ENCODE measurements at regions not wholly inside any gene's neighbourhood (a gene's known extent, or its start where the extent isn't known, plus 50 kb on each side); places are given as distances from the start of the nearest gene placed in this dataset.
"Not testable (repeated sequence)": the region's sequence is repeated elsewhere in the genome, so short reads cannot be mapped to it uniquely, and the experiment has no call there.

- no peak overlapping the region for H3K4me3 ChIP-seq (ENCODE audit: low read depth, low read length)
These were observed 429.7 kb downstream of the ARL4A start for GRCh38 chr7:13117103-13117502.

DNA sequence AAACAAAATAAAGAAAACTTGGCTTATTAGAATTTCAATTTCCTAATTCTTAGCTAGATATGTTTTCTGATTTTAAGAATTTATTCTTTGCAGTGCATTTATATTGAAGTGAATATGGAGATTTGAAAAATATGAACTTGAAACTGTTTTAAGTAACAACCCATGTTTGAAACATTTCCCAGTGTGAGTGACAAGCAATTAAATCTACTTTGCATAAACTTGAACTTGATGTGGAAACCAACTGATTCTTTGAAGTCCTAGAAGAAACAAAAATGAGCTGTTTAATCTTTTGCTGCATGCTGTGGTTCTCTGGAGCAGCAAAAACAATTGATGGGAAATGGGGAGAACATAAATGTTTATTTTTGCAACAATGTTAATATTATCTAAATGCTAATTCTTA is 430.2 kb downstream of the ARL4A start:
- no peak overlapping the region for H3K4me3 ChIP-seq (ENCODE audit: low read depth, low read length)

DNA sequence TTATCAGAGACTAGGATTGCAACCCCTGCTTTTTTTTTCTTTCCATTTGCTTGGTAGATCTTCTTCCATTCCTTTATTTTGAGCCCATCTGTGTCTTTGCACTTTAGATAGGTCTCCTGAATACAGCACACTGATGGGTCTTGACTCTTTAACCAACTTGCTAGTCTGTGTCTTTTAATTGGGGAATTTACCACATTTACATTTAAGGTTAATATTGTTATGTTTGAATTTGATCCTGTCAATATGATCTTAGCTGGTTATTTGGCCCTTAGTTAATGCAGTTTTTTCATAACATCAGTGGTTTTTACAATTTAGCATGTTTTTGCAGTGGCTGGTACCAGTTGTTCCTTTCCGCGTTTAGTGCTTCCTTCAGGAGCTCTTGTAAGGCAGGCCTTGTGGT is 437.2 kb downstream of the ARL4A start:
- H3K4me3 ChIP-seq (ENCODE audit: low read depth, low read length) = not testable (repeated sequence)

DNA sequence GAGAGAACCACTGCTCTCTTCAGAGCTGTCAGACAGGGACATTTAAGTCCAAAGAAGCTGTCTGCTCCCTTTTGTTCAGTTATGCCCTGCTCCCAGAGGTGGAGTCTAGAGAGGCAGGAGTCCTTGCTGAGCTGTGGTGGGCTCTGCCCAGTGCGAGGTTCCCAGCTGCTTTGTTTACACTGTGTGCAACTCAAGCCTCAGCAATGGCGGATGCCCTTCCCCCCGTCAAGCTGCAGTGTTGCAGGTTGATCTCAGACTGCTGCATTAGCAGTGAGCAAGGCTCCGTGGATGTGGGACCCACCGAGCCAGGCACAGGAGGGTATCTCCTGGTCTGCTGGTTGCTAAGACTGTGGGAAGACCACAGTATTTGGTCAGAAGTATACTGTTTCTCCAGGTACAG is 438.9 kb downstream of the ARL4A start:
- H3K4me3 ChIP-seq (ENCODE audit: low read depth, low read length) = no peak overlapping the region

DNA sequence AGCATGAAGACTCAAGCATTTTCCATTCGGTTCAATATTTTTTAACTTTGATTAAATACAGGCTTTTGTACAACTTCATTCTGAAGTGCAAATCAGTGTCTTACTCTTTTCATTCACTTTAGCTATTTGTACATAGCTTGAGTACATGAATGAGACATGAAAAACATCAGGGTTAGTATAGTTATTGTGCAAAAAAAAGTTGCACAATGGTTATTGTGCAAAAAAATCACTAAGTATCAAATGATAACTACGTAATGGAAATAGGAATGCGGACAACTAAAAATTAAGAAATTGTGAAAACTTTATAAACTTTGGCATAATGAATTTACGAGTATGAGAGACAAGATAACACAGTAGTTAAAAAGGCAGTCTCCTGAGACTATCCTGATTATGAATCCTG is 442.9 kb downstream of the ARL4A start:
- H3K4me3 ChIP-seq (ENCODE audit: low read depth, low read length) = no peak overlapping the region

GRCh38 chr7:13130906-13131305 is 443.5 kb downstream of the ARL4A start:
- H3K4me3 ChIP-seq (ENCODE audit: low read depth, low read length) = not testable (repeated sequence)

DNA sequence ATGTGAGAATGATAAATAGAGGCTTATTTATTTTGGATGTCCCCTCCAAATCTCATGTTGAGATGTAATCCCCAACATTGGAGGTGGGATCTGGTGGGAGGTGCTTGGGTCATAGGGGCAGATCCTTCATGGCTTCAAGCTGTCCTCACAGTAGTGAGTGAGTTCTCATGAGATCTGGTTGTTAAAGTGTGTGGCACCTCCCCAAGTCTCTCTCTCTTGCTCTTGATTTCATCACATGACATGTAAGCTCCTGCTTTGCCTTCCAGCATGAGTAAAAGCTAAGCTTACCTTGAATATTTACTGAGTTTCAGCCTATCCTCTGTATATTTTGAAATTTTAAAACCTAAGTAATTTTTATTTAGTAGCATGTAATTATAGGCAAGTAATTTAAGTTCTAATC is 444.9 kb downstream of the ARL4A start:
- no peak overlapping the region for H3K4me3 ChIP-seq (ENCODE audit: low read depth, low read length)

- H3K4me3 ChIP-seq (ENCODE audit: low read depth, low read length) = not testable (repeated sequence)
These were observed 448.9 kb downstream of the ARL4A start for GRCh38 chr7:13136345-13136744.

- H3K4me3 ChIP-seq (ENCODE audit: low read depth, low read length) = no peak overlapping the region
These were observed 452.0 kb downstream of the ARL4A start for GRCh38 chr7:13139436-13139835.

DNA sequence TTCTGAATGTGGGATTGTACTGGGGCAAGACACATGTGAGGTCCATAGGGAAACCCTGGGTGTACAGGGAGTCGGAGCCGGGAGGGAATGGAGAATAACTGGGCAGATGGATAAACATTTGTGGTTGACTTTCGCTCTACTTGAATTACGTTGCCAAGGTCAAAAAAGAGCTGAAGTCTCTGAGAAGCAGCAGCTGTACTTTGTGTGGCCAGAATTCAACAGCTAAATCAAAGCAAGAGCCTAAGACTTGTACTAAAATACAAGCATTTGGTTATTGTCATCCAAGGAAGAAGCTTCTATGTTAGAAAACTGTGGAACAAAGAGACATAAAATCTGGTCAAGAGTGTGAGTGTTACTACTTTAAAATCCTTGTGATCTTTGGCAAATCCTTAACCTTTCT is 457.2 kb downstream of the ARL4A start:
- H3K4me3 ChIP-seq (ENCODE audit: low read depth, low read length) = no peak overlapping the region

GRCh38 chr7:13148548-13148947 is 461.1 kb downstream of the ARL4A start:
- H3K4me3 ChIP-seq (ENCODE audit: low read depth, low read length) = no peak overlapping the region

DNA sequence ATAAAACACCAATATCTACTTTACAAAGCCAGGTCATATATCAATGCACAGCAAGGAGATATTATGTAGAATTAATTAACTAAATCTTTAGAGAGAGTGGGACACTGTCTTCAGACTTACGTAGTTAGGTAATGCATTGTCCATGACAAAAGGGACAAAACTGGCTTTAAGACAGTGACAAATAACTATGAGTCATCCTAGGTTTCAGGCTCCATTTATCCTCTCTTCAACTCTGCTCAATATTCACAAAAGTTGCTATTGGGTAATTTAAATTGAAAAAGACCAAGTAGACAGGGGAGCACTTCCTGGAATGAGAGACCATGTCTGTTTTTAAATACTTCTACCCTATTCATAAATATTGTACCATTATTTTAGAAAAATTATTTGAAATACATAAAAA is 464.5 kb downstream of the ARL4A start:
- no peak overlapping the region for H3K4me3 ChIP-seq (ENCODE audit: low read depth, low read length)

GRCh38 chr7:13152755-13153154 is 465.3 kb downstream of the ARL4A start:
- H3K4me3 ChIP-seq (ENCODE audit: low read depth, low read length) = no peak overlapping the region

DNA sequence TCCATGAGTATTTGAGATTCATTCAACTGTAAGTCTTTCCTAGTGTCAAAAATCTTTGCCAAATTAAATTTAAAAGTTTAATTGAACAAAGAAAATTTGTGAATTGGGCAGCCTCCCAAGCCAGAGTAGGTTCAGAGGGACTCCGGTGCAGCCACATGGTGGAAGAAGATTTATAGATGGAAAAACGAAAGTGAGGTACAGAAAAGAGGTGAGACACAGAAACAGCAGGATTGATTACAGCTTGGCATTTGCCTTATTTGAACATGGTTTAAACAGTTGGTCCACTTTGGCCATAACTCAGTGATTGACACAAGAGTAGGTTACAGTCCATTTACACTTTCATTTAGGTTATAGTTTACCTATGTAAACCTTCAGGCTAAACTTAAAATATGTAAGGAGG is 465.8 kb downstream of the ARL4A start:
- H3K4me3 ChIP-seq (ENCODE audit: low read depth, low read length) = no peak overlapping the region

DNA sequence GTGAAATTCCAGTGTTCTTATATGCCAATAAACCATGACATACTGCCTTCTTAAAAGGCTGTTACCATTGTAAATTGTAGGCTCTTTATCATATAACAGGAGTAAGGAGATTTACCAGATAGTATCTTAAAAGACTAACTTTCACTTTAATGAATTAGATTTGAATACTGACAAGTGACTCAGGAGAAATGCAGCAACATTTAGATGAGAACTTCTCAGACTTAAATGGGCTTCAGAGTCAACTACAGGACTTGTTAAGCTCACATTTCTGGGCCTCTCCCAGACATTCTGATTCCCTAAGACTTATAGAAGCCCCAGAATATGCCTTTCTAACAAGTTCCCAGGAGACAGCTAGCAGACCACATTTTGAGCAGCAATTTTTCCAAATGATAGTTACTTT is 466.3 kb downstream of the ARL4A start:
- H3K4me3 ChIP-seq (ENCODE audit: low read depth, low read length) = no peak overlapping the region

DNA sequence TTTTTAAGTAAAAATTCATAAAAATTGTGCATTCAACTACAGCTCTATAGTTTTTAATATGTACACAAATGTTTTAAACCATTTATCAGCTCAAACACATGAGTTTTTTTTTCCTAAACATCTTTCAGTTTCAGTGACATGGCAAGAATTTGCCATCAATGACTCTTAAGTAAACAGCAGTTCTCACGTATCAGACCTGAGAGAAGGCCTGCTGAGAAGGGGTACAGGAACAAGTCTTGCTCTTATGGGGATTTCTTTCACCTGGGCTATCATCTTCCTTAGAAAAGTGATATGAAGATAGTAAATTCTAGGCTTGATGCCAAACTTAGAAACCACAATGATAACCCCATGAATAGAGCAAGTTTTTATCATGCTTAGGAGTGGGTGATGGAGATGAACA is 467.8 kb downstream of the ARL4A start:
- H3K4me3 ChIP-seq (ENCODE audit: low read depth, low read length) = no peak overlapping the region

DNA sequence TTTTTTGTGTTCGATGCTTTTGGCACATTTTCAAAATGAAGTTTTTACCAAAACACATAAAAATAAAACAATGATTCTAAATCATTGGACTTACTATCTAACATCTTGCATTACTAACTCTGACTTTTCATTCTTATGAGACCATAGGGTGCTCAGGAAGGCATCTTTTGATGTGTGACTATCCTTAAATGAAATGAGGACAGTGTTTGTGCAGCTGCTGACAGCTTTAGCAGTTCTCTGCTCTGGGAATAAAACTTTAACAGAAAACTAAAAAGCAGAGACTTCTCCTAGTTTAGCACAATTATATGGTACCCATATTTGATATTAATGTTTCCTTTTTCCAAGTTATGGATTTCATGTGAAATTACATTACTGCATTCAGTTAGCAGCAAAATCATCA is 471.6 kb downstream of the ARL4A start:
- H3K4me3 ChIP-seq (ENCODE audit: low read depth, low read length) = no peak overlapping the region

DNA sequence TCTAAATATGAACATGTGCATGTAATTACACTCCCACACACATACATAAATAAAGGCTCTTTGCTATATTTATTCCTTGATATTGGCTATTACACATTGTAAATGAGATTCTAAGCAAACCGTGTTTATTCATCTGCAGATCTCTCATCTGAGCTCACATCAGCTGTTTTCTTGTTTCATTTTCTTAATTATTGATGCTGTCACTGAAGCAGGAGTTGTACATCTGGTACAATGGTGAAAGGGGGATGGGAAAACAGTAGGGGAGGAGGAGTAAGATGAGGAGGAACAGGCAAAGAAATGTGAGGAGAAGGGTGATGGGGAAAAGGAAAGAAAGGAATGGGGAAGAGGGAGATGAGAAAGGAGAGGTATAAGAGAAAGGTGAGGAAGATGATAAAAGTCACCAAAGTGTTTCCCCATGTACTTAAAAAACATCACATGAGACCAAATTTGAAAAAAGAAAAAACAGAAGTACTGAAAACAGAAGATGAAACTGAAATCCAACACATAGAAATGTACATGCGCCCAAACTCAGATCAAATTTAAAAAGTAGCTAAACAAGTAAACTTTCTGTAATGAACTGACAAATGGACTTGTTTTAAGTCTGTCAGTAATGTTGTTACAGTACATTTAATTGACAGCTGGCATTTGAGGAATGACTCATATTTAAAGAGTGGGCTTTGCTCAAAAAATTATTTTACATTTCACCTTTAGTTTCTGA is 472.2 kb downstream of the ARL4A start:
- H3K4me3 ChIP-seq (ENCODE audit: low read depth, low read length) = no peak overlapping the region

- no peak overlapping the region for H3K4me3 ChIP-seq (ENCODE audit: low read depth, low read length)
These were observed 473.7 kb downstream of the ARL4A start for GRCh38 chr7:13161125-13161524.

DNA sequence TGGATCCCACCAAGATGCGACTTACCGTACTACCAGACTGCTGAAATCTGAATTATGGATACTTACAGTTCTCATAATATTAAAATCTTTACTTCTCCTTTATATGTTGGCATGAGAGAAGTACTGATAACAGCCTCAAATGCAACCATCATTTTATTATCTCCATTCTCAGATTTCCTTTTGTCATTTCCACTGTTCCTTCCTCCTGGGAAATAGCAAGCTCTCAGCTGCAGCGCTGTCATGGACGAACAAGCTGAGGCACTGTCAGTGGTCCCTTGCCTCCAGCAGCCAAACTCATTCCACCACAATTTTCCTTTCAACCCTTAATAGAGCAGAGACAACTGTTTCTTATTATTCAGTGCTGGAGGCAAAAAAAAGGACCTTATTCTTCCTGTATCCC is 478.4 kb downstream of the ARL4A start:
- H3K4me3 ChIP-seq (ENCODE audit: low read depth, low read length) = no peak overlapping the region

DNA sequence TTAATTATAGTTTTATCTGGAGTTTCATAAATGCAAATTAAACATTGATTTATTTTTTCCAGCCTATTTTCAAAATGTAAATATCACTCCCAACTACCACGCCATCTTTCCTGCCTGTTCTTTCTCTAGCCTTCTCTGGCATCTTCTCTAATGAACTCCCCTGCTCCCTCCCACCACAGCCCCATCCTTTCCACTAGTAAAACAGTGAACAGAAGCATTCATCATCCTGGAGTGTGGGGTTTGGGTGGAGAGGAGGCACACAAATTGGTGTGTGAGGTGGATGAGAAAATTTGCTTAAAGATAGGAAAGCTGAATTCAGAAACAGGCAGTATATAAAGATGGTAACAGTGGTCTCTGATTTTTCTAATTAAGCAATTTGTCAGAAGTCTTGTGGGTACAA is 479.4 kb downstream of the ARL4A start:
- no peak overlapping the region for H3K4me3 ChIP-seq (ENCODE audit: low read depth, low read length)

- no peak overlapping the region for H3K4me3 ChIP-seq (ENCODE audit: low read depth, low read length)
These were observed 481.9 kb downstream of the ARL4A start for GRCh38 chr7:13169356-13169755.

GRCh38 chr7:13174991-13175390 is 487.6 kb downstream of the ARL4A start:
- H3K4me3 ChIP-seq (ENCODE audit: low read depth, low read length) = no peak overlapping the region
